Occipital lobe (tissue), 1 donor: ENCODE measurements at regions not wholly inside any gene's neighbourhood (a gene's known extent, or its start where the extent isn't known, plus 50 kb on each side); places are given as distances from the start of the nearest gene placed in this dataset.
"Not testable (repeated sequence)": the region's sequence is repeated elsewhere in the genome, so short reads cannot be mapped to it uniquely, and the experiment has no call there.

Source experiments
- DNase-seq: peaks from one replicate; lab custom pipeline; 2025; lab: John Stamatoyannopoulos, UW

- DNase-seq = no peak
Observed at GRCh38 chr16:59651662-59652061, 917.5 kb upstream of the GOT2 start.

GRCh38 chr16:59645194-59645593 is 911.1 kb upstream of the GOT2 start:
- no peak for DNase-seq

GRCh38 chr16:59635674-59636073 is 901.6 kb upstream of the GOT2 start:
- DNase-seq = no peak

GRCh38 chr16:59634951-59635350 is 900.8 kb upstream of the GOT2 start:
- no peak for DNase-seq

GRCh38 chr16:59634004-59634579 is 900.0 kb upstream of the GOT2 start:
- no peak for DNase-seq

- DNase-seq = no peak
Observed at GRCh38 chr16:59632276-59632855, 898.2 kb upstream of the GOT2 start.

- not testable (repeated sequence) for DNase-seq
Observed at GRCh38 chr16:59624381-59624780, 890.3 kb upstream of the GOT2 start.

GRCh38 chr16:59614466-59615240 is 880.5 kb upstream of the GOT2 start:
- no peak for DNase-seq

- not testable (repeated sequence) for DNase-seq
Observed at GRCh38 chr16:59612910-59613620, 878.9 kb upstream of the GOT2 start.

- no peak for DNase-seq
Observed at GRCh38 chr16:59612094-59612493, 878.0 kb upstream of the GOT2 start.

GRCh38 chr16:59611556-59611955 is 877.4 kb upstream of the GOT2 start:
- no peak for DNase-seq

- DNase-seq = no peak
Observed at GRCh38 chr16:59605706-59606105, 871.6 kb upstream of the GOT2 start.

GRCh38 chr16:59604354-59604753 is 870.2 kb upstream of the GOT2 start:
- DNase-seq = no peak

- peak; percentile 27 for DNase-seq
Observed at GRCh38 chr16:59601452-59601851, 867.3 kb upstream of the GOT2 start.

- no peak for DNase-seq
Observed at GRCh38 chr16:59597269-59597668, 863.2 kb upstream of the GOT2 start.

GRCh38 chr16:59596693-59597092 is 862.6 kb upstream of the GOT2 start:
- no peak for DNase-seq

- DNase-seq = no peak
Observed at GRCh38 chr16:59593194-59593661, 859.1 kb upstream of the GOT2 start.

- DNase-seq = no peak
Observed at GRCh38 chr16:59591480-59591879, 857.4 kb upstream of the GOT2 start.

- no peak for DNase-seq
Observed at GRCh38 chr16:59590845-59591244, 856.7 kb upstream of the GOT2 start.

GRCh38 chr16:59586331-59586730 is 852.2 kb upstream of the GOT2 start:
- DNase-seq = no peak

GRCh38 chr16:59574296-59574695 is 840.2 kb upstream of the GOT2 start:
- DNase-seq = no peak
